ENCODE measurements at regions not wholly inside any gene's neighbourhood (a gene's known extent, or its start where the extent isn't known, plus 50 kb on each side); places are given as distances from the start of the nearest gene placed in this dataset.

GRCh38 chr16:66309215-66309807, 57.2 kb upstream of the CDH5 start:
- TF ChIP-seq POLR2AphosphoS5 (IDR thresholded peaks at IDR 0.05; ENCODE audit: low read depth) (no peak), REST (IDR thresholded peaks at IDR 0.05; ENCODE audit: insufficient replicate concordance, low read depth) (no peak), GABPA (IDR thresholded peaks at IDR 0.05; ENCODE audit: low read depth) (no peak)
- TF ChIP-seq, protein P1, sequence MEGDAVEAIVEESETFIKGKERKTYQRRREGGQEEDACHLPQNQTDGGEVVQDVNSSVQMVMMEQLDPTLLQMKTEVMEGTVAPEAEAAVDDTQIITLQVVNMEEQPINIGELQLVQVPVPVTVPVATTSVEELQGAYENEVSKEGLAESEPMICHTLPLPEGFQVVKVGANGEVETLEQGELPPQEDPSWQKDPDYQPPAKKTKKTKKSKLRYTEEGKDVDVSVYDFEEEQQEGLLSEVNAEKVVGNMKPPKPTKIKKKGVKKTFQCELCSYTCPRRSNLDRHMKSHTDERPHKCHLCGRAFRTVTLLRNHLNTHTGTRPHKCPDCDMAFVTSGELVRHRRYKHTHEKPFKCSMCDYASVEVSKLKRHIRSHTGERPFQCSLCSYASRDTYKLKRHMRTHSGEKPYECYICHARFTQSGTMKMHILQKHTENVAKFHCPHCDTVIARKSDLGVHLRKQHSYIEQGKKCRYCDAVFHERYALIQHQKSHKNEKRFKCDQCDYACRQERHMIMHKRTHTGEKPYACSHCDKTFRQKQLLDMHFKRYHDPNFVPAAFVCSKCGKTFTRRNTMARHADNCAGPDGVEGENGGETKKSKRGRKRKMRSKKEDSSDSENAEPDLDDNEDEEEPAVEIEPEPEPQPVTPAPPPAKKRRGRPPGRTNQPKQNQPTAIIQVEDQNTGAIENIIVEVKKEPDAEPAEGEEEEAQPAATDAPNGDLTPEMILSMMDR (IDR thresholded peaks at IDR 0.05; ENCODE audit: insufficient read depth, low read length): no peak
